Adrenal gland (tissue), 5 donors: ENCODE measurements at regions not wholly inside any gene's neighbourhood (a gene's known extent, or its start where the extent isn't known, plus 50 kb on each side); places are given as distances from the start of the nearest gene placed in this dataset.

Experiments
- CTCF ChIP-seq, 6 experiments: fragments of 450-650 bp in 4 of 6; fragments of 200-600 bp in 2 of 6; sonication (generic) in 1 of 6; IDR thresholded peaks; 1 replicate in 5 of 6; 2 replicates in 1 of 6; pipeline versions ENCODE4 v1.5.1 to v1.8.0; 2016 to 2021; ENCODE audit warnings: antibody characterized with exemption in 6 of 6, mild to moderate bottlenecking in 2 of 6, moderate library complexity in 1 of 6
- POLR2A ChIP-seq, 2 donors: fragments of 450-650 bp; IDR thresholded peaks; one replicate each; pipeline ENCODE4 v1.6.1; 2017; ENCODE audit warnings: antibody characterized with exemption in 2 of 2, mild to moderate bottlenecking in 2 of 2, moderate library complexity in 1 of 2
- donor health status: DM: no; HTN: no; CAD: no.

GRCh38 chr6:132020138-132020581, 69.0 kb upstream of the CCN2 start:
- TF ChIP-seq CTCF (IDR thresholded peaks at IDR 0.05) (no peak), POLR2A (IDR thresholded peaks at IDR 0.05) (no peak)
